Germinal center (tissue), 1 donor: ENCODE measurements at regions not wholly inside any gene's neighbourhood (a gene's known extent, or its start where the extent isn't known, plus 50 kb on each side); places are given as distances from the start of the nearest gene placed in this dataset.
"Not testable (repeated sequence)": the region's sequence is repeated elsewhere in the genome, so short reads cannot be mapped to it uniquely, and the experiment has no call there.

ENCODE experiments used
- DNase-seq: peaks from one replicate; pipeline ENCODE4 v3.0.0; 2012; ENCODE audit warnings: mixed read lengths, low spot score

- DNase-seq = no peak
Measured at GRCh38 chr2:238502088-238502810, 75.5 kb downstream of the ASB1 start.

GRCh38 chr2:238502956-238503791 is 76.4 kb downstream of the ASB1 start:
- DNase-seq = no peak

- no peak for DNase-seq
Measured at GRCh38 chr2:238504181-238504931, 77.6 kb downstream of the ASB1 start.

GRCh38 chr2:238505119-238505891 is 78.6 kb downstream of the ASB1 start:
- no peak for DNase-seq

- no peak for DNase-seq
Measured at GRCh38 chr2:238505892-238506280, 79.2 kb downstream of the ASB1 start.

- no peak for DNase-seq
Measured at GRCh38 chr2:238506371-238507068, 79.8 kb downstream of the ASB1 start.

- no peak for DNase-seq
Measured at GRCh38 chr2:238507836-238508235, 81.1 kb downstream of the ASB1 start.

GRCh38 chr2:238509151-238509835 is 82.6 kb downstream of the ASB1 start:
- no peak for DNase-seq

- DNase-seq = no peak
Measured at GRCh38 chr2:238509903-238510302, 83.2 kb downstream of the ASB1 start.

- DNase-seq = no peak
Measured at GRCh38 chr2:238510911-238511613, 84.3 kb downstream of the ASB1 start.

- no peak for DNase-seq
Measured at GRCh38 chr2:238511614-238511950, 84.9 kb downstream of the ASB1 start.

- DNase-seq = no peak
Measured at GRCh38 chr2:238512247-238512867, 85.6 kb downstream of the ASB1 start.

GRCh38 chr2:238513346-238513745 is 86.6 kb downstream of the ASB1 start:
- peak; percentile 62 for DNase-seq

GRCh38 chr2:238514024-238514423 is 87.3 kb downstream of the ASB1 start:
- not testable (repeated sequence) for DNase-seq

- no peak for DNase-seq
Measured at GRCh38 chr2:238515377-238515776, 88.7 kb downstream of the ASB1 start.

GRCh38 chr2:238517209-238517608 is 90.5 kb downstream of the ASB1 start:
- no peak for DNase-seq

GRCh38 chr2:238518172-238518820 is 91.6 kb downstream of the ASB1 start:
- DNase-seq = no peak

GRCh38 chr2:238518821-238519186 is 92.1 kb downstream of the ASB1 start:
- no peak for DNase-seq

GRCh38 chr2:238520359-238520886 is 93.7 kb downstream of the ASB1 start:
- no peak for DNase-seq
